GM18520 (cell line): ENCODE measurements at regions not wholly inside any gene's neighbourhood (a gene's known extent, or its start where the extent isn't known, plus 50 kb on each side); places are given as distances from the start of the nearest gene placed in this dataset.
"Not testable (repeated sequence)": the region's sequence is repeated elsewhere in the genome, so short reads cannot be mapped to it uniquely, and the experiment has no call there.

Source experiments
- ATAC-seq: cut with Tn5 transposase; IDR thresholded peaks from one replicate; pipeline ENCODE4 v1.9.1; 2021; ENCODE audit not compliant: unreplicated experiment

DNA sequence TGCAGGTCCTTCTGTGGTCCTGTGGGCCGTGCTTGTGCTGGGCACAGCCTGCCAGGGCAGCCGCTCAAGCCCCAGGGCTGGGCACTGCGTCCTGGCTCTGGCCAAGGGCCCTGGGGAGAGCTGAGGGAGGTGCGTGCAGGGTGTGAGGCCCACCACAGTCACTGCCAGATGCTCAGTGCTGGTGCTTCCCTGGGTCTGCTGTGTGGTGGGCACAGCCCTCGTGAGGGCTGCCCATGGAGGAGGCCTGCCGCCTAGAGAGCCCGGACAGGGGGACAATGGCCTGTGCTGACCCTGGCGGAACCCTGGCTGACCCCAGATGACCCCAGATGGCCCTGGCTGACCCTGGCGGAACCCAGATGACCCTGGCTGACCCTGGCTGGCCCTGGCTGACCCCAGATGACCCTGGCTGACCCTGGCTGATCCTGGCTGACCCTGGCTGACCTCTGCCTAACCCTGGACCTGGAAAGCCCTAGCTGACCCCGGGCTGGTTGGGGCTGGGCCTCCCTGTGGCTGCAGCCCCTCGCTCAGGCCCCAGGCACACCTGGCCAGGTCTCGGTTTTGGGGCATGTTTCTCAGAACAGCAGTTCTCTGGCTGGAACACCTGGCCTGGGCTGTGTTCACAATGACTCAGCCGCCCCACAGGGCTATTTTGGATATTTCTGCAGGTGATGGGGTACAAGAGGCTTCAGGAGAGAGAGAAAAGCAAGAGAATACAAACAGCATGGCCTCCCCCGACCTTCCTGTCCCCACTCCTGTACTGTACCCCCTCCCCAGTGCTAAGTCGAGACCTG is 55.4 kb downstream of the TMEM121 start:
- no peak for ATAC-seq

DNA sequence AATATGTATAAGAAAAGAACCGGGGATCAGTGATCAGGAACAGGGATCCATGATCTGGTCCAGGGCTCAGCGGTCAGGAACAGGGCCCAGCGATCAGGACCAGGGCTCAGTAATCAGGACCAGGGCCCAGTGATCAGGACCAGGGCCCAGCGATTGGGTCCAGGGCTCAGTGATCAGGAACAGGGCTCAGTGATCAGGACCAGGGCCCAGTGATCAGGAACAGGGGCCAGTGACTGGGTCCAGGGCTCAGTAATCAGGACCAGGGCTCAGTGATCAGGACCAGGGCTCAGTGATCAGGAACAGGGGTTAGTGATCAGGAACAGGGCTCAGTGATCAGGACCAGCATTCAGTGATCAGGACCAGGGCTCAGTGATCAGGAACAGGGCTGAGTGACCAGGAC is 56.3 kb downstream of the TMEM121 start:
- ATAC-seq = no peak

DNA sequence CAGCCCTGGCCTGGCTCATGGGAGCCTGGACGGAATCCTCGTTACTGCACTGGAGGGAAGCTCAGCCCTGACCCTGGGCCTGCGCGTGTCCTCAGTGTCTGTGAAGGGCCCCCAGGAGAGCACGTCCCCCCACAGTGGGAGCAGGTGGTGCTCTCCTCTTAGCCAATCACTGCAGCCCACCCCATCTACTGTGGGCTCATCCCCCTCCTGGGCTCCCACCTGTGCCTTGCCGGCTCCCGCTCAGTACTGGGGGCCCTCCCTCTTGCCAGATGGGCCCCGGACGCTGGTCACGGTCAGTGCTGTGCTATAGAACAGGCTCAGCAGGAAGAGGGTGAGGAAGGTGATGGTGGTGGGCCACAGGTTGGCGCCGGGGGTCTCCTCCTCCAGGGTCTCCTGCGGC is 57.5 kb downstream of the TMEM121 start:
- not testable (repeated sequence) for ATAC-seq

DNA sequence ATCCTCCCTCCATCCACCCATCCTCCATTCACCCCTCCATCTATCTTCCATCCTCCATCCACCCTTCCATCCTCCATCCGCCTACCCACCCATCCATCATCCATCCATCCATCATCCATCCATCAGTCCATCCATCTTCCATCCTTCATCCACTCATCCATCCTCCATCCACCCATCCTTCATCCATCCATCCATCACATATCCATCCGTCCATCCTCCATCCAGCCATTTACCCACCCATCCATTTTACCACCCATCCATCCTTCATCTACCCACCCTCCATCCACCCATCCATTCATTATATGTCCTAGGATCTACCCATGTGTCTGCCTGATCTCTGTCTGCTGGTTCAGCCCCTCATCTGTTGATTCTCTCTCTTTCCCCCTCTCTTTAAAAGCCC is 58.9 kb downstream of the TMEM121 start:
- not testable (repeated sequence) for ATAC-seq

DNA sequence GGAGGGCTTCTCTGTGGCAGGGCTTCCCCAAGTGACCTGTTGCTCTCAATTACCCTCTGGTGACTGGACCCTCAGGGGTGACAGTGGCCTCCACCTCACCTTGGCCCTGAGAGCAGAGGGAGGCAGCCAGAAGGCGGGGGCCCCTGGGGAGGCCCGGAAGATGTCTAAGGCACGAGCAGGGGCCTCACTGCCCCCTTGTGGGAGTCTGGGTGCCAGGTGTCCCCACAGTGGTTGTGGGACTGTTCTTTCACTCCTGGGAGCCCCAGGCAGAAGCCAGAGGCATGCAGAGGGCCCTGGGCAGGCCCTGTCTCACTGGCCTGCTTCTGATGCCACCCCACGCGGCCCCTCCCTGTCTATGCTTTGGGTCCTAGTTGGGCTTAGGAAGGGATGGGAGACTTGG is 59.3 kb downstream of the TMEM121 start:
- ATAC-seq = not testable (repeated sequence)

DNA sequence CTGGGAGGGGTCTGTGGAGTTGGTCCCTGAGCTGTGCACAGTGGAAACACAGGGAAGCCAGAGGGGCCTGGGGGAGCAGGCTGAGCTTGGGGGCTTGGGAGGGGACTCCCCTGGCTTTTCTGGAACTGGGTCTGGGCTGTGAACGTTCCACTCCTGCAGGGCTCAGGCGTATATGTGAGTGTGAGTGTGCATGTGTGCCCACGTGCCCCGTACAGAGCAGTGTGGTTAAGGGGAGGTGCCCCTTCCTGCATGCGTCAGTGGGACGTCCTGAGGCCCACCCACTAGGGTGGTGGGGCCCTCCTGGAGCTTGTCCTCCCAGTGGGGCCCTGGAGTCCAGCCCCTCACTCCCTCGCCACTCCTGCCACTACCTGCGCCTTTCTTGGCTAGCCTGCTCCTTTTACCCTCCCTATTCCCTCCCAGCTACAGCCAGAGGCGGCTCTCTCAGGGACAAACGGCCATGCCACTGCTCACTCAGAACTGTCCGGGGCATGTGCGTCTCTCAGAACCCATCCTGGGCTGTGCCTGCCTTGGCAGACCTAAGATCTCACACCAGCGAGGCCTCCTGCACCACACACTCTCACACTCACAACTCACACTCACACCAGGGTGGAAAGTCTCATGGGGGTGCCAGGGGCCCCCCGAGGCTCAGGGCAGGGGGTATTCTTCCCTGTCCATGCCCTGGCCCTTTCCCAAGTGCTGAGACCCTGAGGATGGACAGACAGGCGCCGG is 59.9 kb downstream of the TMEM121 start:
- ATAC-seq = not testable (repeated sequence)

DNA sequence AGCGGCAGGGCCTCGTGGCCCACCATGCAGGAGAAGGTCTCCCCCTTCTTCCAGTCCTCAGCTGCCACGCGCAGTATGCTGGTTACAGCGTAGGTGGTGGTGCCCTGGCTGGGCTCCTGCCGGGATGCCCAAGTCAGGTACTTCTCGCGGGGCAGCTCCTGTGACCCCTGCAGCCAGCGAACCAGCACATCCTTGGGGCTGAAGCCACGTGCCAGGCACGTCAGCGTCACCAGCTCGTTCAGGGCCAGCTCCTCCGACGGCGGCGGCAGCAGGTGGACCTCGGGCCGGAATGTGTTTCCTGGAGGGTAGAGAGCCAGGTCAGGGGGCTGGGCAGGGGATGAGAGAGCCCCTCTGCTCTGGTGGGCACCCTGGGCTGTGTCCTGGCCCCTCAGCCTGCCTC is 60.7 kb downstream of the TMEM121 start:
- ATAC-seq = not testable (repeated sequence)

DNA sequence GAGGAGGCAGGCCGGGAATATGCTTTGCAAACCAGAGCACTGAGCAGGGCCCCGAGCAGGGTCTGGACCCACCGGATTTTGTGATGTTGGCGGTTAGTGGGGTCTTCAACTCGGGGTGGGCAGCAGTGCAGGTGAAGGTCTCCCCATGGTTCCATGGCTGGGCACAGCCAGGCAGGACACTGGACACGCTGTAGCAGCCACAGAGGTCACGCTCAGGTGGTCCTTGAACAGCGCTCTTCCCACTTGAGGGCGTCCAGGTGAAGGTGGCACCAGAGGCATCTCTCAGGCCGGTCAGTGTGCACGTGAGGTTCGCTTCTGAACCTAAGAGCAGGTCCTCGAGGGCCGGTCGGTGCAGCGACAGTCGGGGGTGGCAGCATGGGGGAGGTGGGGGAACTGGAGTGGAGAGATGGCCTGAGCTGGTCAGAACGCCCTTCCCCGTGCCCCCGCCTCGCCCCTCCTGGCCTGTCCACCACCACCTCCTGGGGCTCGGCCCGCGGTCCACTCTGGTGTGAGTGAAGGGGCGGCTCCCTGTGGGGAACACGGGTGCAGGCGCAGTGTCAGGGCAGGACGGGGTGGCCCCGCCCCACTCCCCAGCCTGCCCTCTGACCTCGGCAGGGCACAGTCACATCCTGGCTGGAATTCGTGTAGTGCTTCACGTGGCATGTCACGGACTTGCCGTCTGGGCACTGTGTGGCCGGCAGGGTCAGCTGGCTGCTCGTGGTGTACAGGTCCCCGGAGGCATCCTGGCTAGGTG is 61.3 kb downstream of the TMEM121 start:
- ATAC-seq = not testable (repeated sequence)

DNA sequence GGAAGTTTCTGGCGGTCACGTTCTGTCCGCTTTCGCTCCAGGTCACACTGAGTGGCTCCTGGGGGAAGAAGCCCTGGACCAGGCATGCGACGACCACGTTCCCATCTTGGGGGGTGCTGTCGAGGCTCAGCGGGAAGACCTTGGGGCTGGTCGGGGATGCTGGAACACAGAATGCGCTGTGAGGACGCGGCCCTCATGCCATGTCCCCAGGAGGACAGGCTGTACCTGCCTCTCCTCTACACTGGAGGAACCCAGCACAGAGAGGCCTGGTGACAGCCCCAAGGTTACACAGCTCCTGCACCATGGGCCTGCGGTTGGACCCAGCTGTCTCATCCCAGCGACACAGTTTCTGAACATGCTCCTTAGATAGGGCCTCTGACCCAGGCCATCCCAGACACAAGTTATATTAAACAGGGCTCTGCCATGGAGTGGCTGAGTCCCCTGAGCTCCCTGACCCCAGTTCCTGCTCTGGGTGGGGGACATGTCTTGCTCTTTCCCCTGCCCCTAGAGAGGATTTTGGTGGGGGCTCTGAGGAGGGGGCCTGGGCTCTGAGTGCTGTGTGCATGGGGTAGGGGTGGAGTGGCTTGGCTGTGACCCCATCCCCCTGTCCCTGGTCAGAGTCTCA is 62.0 kb downstream of the TMEM121 start:
- no peak for ATAC-seq

DNA sequence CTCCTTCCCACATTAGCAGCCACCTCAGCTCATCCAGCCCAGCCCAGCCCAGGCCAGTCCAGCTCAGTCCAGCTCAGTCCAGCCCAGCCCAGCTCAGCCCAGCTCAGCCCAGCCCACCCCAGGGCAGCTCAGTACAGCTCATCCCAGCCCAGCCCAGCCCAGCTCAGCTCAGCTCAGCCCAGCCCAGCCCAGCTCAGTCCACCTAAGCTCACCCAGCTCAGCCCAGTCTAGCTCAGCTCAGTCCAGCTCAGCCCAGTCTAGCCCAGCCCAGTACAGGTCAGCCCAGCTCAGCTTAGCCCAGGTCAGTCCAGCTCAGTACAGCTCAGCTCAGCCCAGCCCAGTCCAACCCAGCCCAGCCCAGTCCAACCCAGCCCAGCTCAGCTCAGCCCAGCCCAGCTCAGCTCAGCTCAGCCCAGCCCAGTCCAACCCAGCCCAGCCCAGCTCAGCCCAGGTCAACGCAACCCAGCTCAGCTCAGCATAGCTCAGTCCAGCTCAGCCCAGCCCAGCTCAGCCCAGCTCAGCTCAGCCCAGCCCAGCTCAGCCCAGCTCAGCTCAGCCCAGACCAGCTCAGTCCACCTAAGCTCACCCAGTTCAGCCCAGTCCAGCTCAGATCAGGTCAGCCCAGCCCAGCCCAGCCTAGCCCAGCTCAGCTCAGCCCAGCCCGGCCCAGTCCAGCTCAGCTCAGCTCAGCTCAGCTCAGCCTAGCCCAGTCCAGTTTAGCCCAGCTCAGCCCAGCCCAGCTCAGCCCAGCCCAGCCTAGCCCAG is 63.0 kb downstream of the TMEM121 start:
- no peak for ATAC-seq

DNA sequence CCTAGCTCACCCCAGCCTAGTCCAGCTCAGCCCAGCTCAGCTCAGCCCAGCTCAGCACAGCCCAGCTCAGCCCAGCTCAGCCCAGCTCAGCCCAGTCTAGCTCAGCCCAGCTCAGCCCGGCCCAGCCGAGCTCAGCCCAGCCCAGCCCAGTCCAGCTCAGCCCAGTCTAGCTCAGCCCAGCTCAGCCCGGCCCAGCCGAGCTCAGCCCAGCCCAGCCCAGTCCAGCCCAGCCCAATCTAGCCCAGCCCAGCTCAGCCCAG is 63.5 kb downstream of the TMEM121 start:
- not testable (repeated sequence) for ATAC-seq

DNA sequence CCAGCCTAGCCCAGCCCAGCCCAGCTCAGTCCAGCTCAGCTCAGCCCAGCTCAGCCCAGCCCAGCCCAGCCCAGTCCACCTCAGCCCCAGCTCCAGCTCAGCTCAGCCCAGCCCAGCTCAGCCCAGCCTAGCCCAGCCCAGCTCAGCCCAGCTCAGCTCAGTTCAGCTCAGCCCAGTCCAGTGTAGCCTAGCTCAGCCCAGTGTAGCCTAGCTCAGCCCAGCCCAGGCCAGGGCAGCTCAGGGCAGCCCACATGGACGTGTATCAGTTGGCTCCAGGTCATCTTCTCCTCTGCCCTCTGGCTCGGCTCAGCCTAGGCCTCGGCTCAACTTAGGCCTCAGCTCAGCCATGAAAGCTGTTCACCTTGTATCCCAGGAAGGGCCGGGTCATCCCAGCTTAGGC is 64.7 kb downstream of the TMEM121 start:
- ATAC-seq = no peak

DNA sequence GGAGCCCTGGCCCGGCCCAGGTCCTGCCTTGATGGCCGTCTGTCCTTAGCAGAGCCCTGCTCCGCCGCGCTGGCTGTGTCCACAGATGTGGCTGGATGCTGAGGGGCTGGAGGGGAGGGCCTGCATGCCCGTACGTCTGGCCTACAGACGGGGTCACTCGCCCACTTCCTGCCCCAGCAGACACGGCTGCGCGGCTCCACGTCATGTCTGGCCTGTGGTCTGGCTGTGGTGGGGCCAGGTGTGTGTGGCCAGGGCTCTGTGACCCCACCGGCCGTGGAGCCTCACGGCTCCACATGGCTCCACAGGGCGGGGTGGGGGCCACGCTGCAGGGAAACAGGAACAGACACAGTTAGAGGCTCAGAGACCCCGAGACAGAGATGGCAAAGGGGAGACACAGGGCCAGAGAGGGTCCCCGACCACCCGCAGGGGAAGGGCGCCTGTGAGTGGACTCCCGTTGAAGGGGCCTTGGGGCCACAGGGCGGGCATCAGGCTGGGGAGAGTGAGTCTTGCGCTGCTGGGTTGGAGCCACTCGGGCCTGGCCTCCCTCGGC is 65.5 kb downstream of the TMEM121 start:
- not testable (repeated sequence) for ATAC-seq

DNA sequence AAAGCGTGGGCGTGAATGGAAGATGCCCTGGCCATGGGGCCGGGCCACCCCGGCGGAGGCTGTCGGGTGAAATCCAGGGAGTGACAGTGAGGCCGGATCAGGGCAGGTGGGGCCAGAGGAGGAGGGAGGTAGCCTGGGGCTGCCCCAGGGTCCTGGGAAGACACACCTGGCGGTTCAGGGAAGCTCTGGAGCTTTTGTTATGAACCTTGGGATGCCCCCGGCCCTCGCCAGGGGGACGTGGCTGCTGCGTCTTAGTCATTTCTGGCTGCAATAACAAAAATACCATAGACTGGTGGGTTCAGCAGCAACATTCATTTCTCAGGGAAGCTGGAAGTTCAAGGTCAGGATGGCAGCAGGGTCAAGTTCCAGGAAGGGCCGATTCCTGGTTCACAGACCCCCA is 66.3 kb downstream of the TMEM121 start:
- ATAC-seq = not testable (repeated sequence)

DNA sequence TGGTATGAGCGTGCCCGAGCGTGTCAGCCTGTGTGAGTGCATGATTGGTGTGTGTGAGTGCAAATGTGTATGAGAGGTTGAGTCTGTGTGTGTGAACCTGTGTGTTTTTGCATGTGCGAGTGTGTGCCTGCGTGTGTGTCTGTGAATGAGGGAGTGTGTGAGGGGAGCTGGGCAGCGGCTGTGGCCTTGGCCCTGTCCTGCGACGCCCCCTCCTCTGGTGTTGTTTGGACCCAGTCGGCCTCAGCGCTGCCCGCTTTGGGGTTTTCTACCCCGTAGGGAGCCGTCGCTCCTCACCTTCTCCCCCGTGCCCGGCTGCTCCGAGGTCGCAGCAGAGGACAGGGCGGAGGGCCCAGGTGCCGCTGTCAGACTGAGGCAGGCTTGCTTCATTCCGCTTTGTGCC is 69.0 kb downstream of the TMEM121 start:
- not testable (repeated sequence) for ATAC-seq

DNA sequence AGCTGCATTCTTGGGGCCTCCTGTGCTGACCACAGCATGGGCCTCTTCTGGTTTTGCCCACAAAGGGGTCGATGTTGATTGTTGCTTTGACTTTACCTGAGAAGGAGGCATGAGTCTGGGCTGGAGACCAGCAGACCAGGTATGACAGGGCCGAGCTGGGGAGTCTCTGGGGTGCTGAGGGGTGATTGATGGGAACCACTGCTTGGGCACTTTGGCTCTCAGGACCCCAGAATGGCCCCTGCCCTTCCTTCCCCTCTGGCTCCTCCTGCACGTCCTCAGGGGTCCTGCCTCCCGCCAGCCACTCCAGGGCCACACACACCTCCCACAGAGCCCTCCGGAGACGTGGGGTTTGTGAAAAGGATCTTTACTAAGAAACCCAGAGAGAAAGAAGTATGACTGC is 70.0 kb downstream of the TMEM121 start:
- not testable (repeated sequence) for ATAC-seq

DNA sequence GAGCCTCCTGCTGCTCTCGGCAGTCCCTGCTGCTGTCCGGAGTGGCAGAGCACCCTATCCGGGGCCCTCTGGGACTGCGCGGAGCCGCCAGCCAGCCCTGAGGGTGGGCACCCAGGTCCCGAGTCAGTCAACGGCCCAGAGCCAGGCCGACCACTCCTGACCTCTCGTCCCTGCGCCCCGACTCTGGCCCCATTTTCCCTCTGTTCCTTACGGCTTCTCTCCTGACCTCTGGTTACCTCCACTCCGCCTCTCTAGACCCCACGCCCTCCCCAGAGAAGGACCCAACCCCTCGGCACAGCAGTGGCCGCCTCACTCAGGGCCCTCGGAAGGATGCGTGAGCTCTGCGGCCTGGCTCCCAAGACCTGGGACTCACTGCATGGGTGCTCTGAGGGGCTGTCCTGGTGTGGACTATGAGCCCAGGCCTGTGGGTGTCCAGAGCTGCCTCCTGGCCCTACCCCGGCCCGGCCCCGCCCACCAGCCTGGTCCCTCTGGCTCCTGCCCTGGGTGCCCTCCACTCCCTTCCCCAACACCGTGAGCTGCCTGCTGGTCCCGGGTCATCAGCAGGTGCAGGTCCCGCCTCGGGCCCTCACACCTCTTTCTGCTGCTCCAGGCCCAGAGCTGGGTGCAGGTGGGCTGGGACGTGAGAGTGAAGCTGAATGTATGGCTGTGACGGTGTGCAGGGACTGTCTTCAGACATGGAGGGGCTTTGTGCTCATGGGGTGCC is 71.8 kb downstream of the TMEM121 start:
- not testable (repeated sequence) for ATAC-seq

DNA sequence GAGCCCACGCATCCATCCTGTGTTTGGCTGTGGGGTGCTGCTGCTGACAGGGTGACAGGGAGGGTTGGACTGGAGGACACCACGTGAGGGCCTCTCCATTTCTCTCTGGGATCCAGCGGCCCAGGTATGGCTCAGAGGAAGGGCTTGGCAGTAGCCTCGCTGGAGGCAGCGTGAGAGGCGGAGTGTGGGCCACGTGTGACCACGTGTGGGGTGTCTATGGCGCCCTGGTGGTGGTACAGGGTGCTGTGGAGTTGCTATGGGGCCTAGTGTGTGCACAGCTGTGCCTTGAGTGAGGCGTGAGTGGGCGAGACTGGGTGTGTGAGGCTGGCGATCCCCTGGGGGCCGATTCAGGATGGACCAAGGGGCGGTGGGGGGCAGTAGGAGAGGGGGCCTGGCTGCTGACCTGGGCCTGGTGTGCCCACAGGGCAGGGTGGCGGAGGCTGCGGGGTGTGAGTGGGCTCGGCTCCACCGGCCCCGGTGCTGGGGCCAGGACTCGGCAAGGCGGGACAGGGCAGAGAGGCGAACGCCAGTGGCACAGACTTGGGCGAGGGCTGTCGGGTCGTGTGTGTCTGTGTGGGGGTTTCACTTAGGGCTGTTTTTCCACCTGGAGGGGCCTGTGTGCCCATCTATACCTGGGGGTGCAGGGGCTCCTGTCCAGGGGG is 72.7 kb downstream of the TMEM121 start:
- ATAC-seq = not testable (repeated sequence)
